HUES48 (cell line): ENCODE measurements at regions not wholly inside any gene's neighbourhood (a gene's known extent, or its start where the extent isn't known, plus 50 kb on each side); places are given as distances from the start of the nearest gene placed in this dataset.

ENCODE experiments used
- H3K27ac ChIP-seq: one replicate; pipeline ENCODE4 v1.7.0; 2013; ENCODE audit warnings: low read depth, low read length, inconsistent platforms
- H3K27me3 ChIP-seq: 2 replicates; pipeline ENCODE4 v1.6.1; 2013; ENCODE audit warnings: mild to moderate bottlenecking, low read length; ENCODE audit not compliant: control insufficient read depth, insufficient read depth
- H3K36me3 ChIP-seq: 2 replicates; pipeline ENCODE4 v1.6.1; 2013; ENCODE audit warnings: low read length; ENCODE audit not compliant: control insufficient read depth, insufficient read depth
- H3K4me1 ChIP-seq: 2 replicates; pipeline ENCODE4 v1.6.1; 2013; ENCODE audit warnings: mild to moderate bottlenecking, low read length; ENCODE audit not compliant: control insufficient read depth, insufficient read depth
- H3K4me3 ChIP-seq: 2 replicates; pipeline ENCODE4 v1.5.1; 2013; ENCODE audit warnings: mild to moderate bottlenecking, low read depth, low read length
- H3K9ac ChIP-seq: 2 replicates; pipeline ENCODE4 v1.6.1; 2013; ENCODE audit warnings: mild to moderate bottlenecking, low read depth, low read length, moderate library complexity
- H3K9me3 ChIP-seq: 2 replicates; pipeline ENCODE4 v1.6.1; 2013; ENCODE audit warnings: low read length; ENCODE audit not compliant: control insufficient read depth, insufficient read depth

DNA sequence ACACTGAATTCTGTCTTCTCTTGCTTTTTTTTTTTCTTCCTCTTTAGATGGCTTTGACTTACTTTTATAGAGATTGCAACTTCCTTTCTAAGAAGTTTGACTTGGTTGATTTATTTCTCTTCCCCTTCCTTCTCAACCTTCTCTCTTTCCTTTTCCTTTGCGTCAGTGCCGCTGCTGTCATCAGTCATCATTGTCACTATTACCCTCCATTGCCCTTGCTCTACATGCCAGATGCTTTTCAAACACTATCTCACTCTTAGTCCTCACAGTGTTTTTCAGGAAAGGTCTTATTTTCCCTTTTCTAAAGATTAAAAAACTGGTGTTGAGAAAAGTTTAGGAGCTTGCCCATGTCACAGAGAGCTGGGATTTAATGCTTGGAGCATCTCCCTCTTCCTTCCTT lies 74.7 kb upstream of the C11orf87 start:
- H3K27me3 ChIP-seq = no peaks in the 10 kb centered on the region
- no peaks in the 10 kb centered on the region for H3K4me1 ChIP-seq
- no peak overlapping the region for H3K27ac ChIP-seq
- no peak overlapping the region for H3K9ac ChIP-seq
- no peaks in the 10 kb centered on the region for H3K36me3 ChIP-seq
- H3K4me3 ChIP-seq = no peak overlapping the region
- no peaks in the 10 kb centered on the region for H3K9me3 ChIP-seq

DNA sequence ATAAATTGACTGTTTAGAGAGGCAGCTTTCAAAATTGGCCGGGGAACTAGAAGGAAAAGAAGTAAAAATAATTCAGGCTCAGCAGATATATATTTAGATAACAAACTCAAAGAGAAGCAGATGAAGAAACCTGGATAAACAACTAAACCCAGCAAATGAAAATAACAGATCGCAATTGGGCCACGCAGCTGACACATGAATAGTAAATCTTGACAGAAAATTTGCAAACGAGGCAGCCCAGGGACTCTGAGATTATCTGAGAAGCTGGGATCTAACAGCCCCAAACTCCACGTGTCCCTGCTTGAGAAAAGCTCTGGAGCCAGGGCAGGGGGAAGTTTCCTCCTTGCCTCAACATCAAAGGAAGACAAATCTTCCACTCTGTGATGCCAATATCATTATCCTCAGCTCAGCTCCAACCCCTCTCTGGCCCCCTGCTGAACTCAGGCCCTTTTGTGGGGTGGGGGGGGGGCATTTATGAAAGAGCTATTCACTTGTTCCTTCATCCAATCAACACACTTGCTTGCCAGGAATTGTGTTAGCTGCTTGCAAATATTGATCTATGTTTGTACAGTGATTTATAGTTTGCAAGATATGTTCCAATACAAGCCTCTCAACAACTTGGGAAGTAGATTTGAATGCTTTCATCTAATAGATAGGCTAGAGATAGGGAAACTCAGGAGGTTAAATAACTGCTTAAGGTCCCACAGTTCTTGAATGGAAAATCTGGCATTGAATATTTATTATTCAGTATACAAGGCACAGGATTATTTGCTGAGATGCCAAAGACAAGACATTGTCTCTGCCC lies 72.5 kb upstream of the C11orf87 start:
- Histone ChIP-seq H3K27me3 (no peaks in the 10 kb centered on the region), H3K9me3 (no peaks in the 10 kb centered on the region), H3K4me3 (no peak overlapping the region), H3K4me1 (no peaks in the 10 kb centered on the region), H3K36me3 (no peaks in the 10 kb centered on the region), H3K9ac (no peak overlapping the region), H3K27ac (no peak overlapping the region)

DNA sequence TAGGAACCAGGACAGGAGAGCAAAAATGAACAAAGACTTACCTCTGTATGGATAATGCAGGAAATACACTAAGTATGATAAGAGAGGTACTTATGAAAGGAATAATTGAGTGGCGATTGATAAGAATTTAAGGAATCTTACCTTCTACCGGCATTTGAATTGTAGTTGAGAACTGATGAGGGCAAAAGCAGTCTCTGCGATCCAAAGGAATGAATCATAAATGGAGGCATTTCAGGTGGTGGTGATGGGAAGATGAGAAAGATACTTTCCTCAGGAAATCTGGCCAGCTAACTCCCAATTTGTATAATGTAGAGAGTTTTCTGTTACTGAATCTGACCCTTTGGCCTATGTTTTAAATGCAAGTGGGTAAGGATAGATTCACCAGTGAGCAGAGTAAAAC lies 71.9 kb upstream of the C11orf87 start:
- no peaks in the 10 kb centered on the region for H3K36me3 ChIP-seq
- H3K4me1 ChIP-seq = no peaks in the 10 kb centered on the region
- no peak overlapping the region for H3K27ac ChIP-seq

GRCh38 chr11:109362059-109362458 lies 59.9 kb upstream of the C11orf87 start:
- Histone ChIP-seq H3K36me3 (no peaks in the 10 kb centered on the region), H3K4me3 (no peak overlapping the region), H3K27me3 (no peaks in the 10 kb centered on the region), H3K9ac (no peak overlapping the region), H3K27ac (no peak overlapping the region), H3K9me3 (no peaks in the 10 kb centered on the region), H3K4me1 (no peaks in the 10 kb centered on the region)

More for the DNA sequence above, 71.9 kb upstream of the C11orf87 start:
- no peak overlapping the region for H3K9ac ChIP-seq
- no peaks in the 10 kb centered on the region for H3K27me3 ChIP-seq
- H3K9me3 ChIP-seq = no peaks in the 10 kb centered on the region
- H3K4me3 ChIP-seq = no peak overlapping the region

DNA sequence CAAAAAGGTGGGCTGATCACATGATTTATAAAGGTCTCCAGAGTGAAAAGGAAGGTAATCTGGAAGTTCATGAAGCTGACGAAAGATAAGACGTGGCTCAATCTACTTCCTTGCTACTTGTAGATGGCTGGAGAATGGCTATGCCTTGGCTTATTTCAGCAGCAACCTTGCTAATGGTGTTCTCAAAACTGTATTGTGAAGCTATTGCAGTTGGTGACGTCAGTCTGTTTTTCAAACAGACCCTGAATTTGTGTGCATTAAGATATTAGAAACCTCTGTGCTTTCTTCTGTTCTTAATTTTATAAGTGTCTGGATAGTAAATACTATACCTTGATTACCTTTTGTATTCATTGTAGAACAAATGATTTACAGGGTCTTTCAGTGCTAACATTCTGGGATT lies 58.3 kb upstream of the C11orf87 start:
- no peaks in the 10 kb centered on the region for H3K27me3 ChIP-seq
- no peak overlapping the region for H3K4me3 ChIP-seq
- no peak overlapping the region for H3K27ac ChIP-seq
- no peak overlapping the region for H3K9ac ChIP-seq
- no peaks in the 10 kb centered on the region for H3K9me3 ChIP-seq
- no peaks in the 10 kb centered on the region for H3K36me3 ChIP-seq
- no peaks in the 10 kb centered on the region for H3K4me1 ChIP-seq

DNA sequence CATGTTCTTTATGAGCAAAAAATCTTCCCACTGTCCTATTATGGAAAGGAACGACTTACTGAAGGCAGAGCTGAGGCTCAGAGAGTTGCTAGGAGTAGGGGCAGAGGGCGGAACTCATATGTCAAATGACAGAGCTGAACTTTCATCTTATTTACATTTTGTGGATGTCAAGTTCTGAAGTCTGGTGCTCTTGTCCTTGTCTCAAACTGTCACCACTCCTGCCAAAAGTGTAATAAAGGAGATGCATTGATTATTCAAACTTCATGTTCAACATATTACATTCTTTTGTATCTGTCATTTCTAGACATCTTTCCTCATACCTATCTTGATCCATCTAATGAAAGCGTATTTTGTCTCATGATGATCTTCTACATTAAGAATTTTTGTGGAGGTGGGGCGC lies 57.1 kb upstream of the C11orf87 start:
- Histone ChIP-seq H3K27me3 (no peaks in the 10 kb centered on the region), H3K4me1 (no peaks in the 10 kb centered on the region), H3K27ac (no peak overlapping the region), H3K4me3 (no peak overlapping the region), H3K36me3 (no peaks in the 10 kb centered on the region), H3K9me3 (no peaks in the 10 kb centered on the region), H3K9ac (no peak overlapping the region)

- Histone ChIP-seq H3K36me3 (no peaks in the 10 kb centered on the region), H3K4me3 (no peak overlapping the region), H3K27ac (no peak overlapping the region), H3K9me3 (no peaks in the 10 kb centered on the region), H3K4me1 (no peaks in the 10 kb centered on the region), H3K9ac (no peak overlapping the region), H3K27me3 (no peaks in the 10 kb centered on the region)
Observed at GRCh38 chr11:109371444-109372176, 50.4 kb upstream of the C11orf87 start.
